Hepatocyte (in vitro differentiated cells): ENCODE measurements at regions not wholly inside any gene's neighbourhood (a gene's known extent, or its start where the extent isn't known, plus 50 kb on each side); places are given as distances from the start of the nearest gene placed in this dataset.

ENCODE experiments used
- EZH2phosphoT487 ChIP-seq: fragments of 200-600 bp; sonication (generic); IDR thresholded peaks from one replicate; pipeline ENCODE4 v1.6.1; 2018; ENCODE audit warnings: antibody characterized with exemption, mild to moderate bottlenecking, low read depth, moderate library complexity; ENCODE audit not compliant: unreplicated experiment, severe bottlenecking
- TF ChIP-seq, protein P1 (sequence below): fragments of 200-600 bp; sonication (generic); IDR thresholded peaks from 2 replicates; pipeline ENCODE4 v1.5.1; 2016; ENCODE audit warnings: antibody characterized with exemption, mild to moderate bottlenecking; ENCODE audit not compliant: poor library complexity

DNA sequence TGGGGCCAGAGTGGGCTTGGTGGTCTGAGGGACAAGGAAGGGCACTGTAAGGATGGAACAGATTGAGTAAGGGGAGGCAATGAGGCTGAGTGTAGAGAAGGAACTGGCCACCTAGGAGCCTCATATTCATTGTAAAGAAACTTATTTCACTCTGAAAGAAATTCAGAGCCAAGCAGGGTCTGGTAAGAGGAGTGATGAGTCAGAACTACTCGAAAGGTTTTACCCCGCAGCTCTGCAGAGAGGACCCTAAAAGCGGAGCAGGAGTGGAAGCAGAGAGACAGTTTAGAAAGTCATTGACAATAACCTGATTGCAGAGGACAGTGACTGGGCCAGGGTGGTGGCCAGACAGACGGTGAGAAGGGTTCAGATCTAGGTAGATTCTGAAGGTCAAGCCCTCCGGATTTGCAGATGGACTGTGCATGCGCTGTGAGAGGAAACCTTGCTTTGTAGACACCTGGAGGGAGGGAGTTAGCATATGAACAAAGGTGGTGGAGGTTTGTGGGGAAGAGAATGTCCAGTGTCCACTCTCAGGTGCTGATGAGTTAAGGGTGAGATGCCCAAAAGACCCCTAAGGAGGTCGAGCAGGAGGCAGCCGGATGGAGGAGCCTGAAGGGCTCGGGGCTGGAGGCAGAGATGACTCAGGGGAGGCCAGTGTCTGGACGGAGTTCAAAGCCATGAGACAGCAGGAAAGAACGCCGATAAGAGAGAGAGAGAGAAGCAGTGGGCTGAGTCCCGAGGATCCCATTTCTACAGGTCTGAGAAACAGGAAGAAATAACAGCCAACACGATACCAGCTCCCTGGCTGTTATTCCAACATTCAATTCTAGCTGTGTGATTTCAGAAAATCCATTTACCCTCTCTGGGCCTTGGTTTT, 546.0 kb downstream of the BRD1 start:
- no peak for TF ChIP-seq EZH2phosphoT487
- TF ChIP-seq, protein P1, sequence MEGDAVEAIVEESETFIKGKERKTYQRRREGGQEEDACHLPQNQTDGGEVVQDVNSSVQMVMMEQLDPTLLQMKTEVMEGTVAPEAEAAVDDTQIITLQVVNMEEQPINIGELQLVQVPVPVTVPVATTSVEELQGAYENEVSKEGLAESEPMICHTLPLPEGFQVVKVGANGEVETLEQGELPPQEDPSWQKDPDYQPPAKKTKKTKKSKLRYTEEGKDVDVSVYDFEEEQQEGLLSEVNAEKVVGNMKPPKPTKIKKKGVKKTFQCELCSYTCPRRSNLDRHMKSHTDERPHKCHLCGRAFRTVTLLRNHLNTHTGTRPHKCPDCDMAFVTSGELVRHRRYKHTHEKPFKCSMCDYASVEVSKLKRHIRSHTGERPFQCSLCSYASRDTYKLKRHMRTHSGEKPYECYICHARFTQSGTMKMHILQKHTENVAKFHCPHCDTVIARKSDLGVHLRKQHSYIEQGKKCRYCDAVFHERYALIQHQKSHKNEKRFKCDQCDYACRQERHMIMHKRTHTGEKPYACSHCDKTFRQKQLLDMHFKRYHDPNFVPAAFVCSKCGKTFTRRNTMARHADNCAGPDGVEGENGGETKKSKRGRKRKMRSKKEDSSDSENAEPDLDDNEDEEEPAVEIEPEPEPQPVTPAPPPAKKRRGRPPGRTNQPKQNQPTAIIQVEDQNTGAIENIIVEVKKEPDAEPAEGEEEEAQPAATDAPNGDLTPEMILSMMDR, result no peak
